ENCODE measurements at regions not wholly inside any gene's neighbourhood (a gene's known extent, or its start where the extent isn't known, plus 50 kb on each side); places are given as distances from the start of the nearest gene placed in this dataset.

DNA sequence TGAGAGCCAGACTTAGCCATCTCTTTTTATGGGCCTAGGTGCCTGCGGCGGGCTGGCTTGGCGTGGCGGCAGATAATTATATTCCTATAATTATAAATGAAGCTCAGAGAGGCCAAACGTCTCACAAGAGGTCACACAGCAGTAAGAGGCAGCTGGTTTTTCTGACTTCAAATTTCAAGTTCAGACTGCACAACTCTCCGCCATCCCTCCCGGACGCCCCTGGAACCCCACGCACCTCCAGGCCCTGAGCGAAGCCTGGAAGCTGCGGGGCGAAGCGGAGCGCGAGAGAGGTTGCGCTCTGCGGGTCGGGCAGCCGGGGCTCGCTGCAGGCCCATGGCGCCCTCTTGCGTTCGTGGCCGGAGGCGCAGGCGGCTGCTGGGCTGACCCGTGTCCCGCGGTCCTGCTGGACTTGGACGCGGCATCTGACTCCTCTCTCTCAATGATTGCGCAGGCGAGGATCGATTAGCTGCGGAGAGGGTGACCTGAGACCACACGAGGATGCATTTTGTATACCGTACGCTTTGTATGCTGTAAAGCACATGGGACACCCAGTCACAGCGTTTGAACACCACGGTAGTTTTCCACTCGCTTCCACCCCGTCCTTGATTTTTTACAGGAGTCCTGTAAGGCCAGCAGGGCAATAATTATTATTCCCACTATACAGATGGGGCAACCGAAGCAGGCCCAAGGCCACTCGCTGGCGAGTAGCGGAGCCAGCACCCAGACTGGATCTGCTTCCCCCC lies 272.7 kb downstream of the FOXD2 start:
- Histone ChIP-seq H3K4me3 (peak overlapping the region in 1 of 4 donors; percentile 45), H3K27me3 (peaks cover 0 to 31% (median 2%) of the 10 kb centered on the region in 4 donors), H3K4me1 (peaks cover 0 to 17% (median 0%) of the 10 kb centered on the region in 3 donors), H3K27ac (no peak overlapping the region), H3K9me3 (no peaks in the 10 kb centered on the region), H3K36me3 (no peaks in the 10 kb centered on the region)
- DNase-seq (peak; percentile 50 to 97 (median 82)), FAIRE-seq (no peak), ATAC-seq (peak; percentile 92 to 96 (median 94))
- peak; percentile 94 to 99 (median 99) for TF ChIP-seq CTCF (IDR thresholded peaks at IDR 0.05)
- intact Hi-C loops (cut with DNase I): no loop called here
- 1 to 2% methylated on average over 46 of the region's 46 CpGs for WGBS, 2 donors

All from pancreas (tissue), 10 donors.